Fibroblast of lung (primary cell): ENCODE measurements at regions not wholly inside any gene's neighbourhood (a gene's known extent, or its start where the extent isn't known, plus 50 kb on each side); places are given as distances from the start of the nearest gene placed in this dataset.

Experiments
- DNase-seq, 2 donors: peaks; one replicate each; pipeline versions ENCODE4 v3.0.0 to v3.0.0-alpha.2; 2010; ENCODE audit warnings: low read depth in 2 of 2
- H2AFZ ChIP-seq: 2 replicates; pipeline ENCODE4 v1.5.1; 2012; ENCODE audit warnings: low read length, control low read depth, inconsistent platforms
- H3K27ac ChIP-seq: 2 replicates; pipeline ENCODE4 v1.5.1; 2011; ENCODE audit warnings: low read length, control low read depth; ENCODE audit not compliant: insufficient read depth
- H3K27me3 ChIP-seq: 2 replicates; pipeline ENCODE4 v1.5.1; 2011; ENCODE audit warnings: mild to moderate bottlenecking, low read length; ENCODE audit not compliant: control insufficient read depth, insufficient read depth
- H3K36me3 ChIP-seq: 2 replicates; pipeline ENCODE4 v1.5.1; 2011; ENCODE audit warnings: low read length; ENCODE audit not compliant: control insufficient read depth, insufficient read depth
- H3K4me1 ChIP-seq: 2 replicates; pipeline ENCODE4 v1.5.1; 2011; ENCODE audit warnings: low read length; ENCODE audit not compliant: control insufficient read depth, insufficient read depth; ENCODE audit errors: extremely low read depth
- H3K4me2 ChIP-seq: 2 replicates; pipeline ENCODE4 v1.5.1; 2011; ENCODE audit warnings: low read length, control low read depth; ENCODE audit not compliant: insufficient read depth; ENCODE audit errors: extremely low read depth
- H3K4me3 ChIP-seq, 4 experiments: fragments of 200-600 bp in 1 of 4; sonication (generic) in 1 of 4; replicated peaks in 1 of 4; 2 replicates each; pipeline ENCODE4 v1.5.1; 2011 to 2016; ENCODE audit warnings: low read length in 4 of 4, low read depth in 3 of 4, mild to moderate bottlenecking in 3 of 4, control low read depth in 2 of 4, inconsistent platforms in 1 of 4, mixed read lengths in 1 of 4; ENCODE audit not compliant: insufficient read depth in 1 of 4; ENCODE audit errors: control extremely low read depth in 1 of 4
- H3K79me2 ChIP-seq: 2 replicates; pipeline ENCODE4 v1.5.1; 2012; ENCODE audit warnings: mild to moderate bottlenecking, low read length, inconsistent platforms; ENCODE audit not compliant: control insufficient read depth, insufficient read depth
- H3K9ac ChIP-seq: 2 replicates; pipeline ENCODE4 v1.5.1; 2011; ENCODE audit warnings: mild to moderate bottlenecking, low read length, control low read depth; ENCODE audit not compliant: insufficient read depth
- H3K9me3 ChIP-seq: 2 replicates; pipeline ENCODE4 v1.5.1; 2012; ENCODE audit warnings: low read depth, low read length; ENCODE audit not compliant: control insufficient read depth, insufficient read depth
- H4K20me1 ChIP-seq: 2 replicates; pipeline ENCODE4 v1.5.1; 2011; ENCODE audit warnings: low read length; ENCODE audit not compliant: control insufficient read depth, insufficient read depth; ENCODE audit errors: extremely low read depth
- EZH2 ChIP-seq: IDR thresholded peaks from 2 replicates; pipeline ENCODE4 v1.5.1; 2012; ENCODE audit warnings: low read length, control low read depth, mild to moderate bottlenecking; ENCODE audit errors: missing control alignments
- TF ChIP-seq, protein P1 (sequence below), 2 donors: IDR thresholded peaks in 1 of 2; conservative IDR thresholded peaks in 1 of 2; 1 replicate in 1 of 2; 2 replicates in 1 of 2; pipeline ENCODE4 v1.5.1; 2011 to 2012; ENCODE audit warnings: low read length in 2 of 2, control low read depth in 1 of 2, inconsistent platforms in 1 of 2, low read depth in 1 of 2, mild to moderate bottlenecking in 1 of 2

DNA sequence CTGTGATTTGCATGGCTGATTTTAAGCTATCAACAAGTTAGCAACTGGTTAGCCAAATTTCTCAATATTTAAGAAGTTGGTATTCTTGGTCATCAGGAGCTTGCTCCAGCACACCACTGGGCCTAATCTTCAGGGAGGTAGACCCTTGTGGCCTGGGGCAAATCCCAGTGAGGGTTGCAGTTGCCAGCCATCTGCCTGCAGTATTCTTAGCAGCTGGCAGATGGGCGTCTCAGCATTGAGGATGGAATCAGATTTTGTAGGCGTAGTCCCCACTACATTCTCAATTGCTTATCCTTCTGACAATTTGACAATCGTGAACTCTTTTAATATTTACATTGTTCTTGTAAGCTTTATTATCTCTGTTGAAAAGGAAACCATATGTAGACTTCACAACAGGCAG lies 1266.2 kb downstream of the SLITRK5 start:
- DNase-seq: no peak
- TF ChIP-seq EZH2: no peak
- TF ChIP-seq, protein P1, sequence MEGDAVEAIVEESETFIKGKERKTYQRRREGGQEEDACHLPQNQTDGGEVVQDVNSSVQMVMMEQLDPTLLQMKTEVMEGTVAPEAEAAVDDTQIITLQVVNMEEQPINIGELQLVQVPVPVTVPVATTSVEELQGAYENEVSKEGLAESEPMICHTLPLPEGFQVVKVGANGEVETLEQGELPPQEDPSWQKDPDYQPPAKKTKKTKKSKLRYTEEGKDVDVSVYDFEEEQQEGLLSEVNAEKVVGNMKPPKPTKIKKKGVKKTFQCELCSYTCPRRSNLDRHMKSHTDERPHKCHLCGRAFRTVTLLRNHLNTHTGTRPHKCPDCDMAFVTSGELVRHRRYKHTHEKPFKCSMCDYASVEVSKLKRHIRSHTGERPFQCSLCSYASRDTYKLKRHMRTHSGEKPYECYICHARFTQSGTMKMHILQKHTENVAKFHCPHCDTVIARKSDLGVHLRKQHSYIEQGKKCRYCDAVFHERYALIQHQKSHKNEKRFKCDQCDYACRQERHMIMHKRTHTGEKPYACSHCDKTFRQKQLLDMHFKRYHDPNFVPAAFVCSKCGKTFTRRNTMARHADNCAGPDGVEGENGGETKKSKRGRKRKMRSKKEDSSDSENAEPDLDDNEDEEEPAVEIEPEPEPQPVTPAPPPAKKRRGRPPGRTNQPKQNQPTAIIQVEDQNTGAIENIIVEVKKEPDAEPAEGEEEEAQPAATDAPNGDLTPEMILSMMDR (conservative IDR thresholded peaks at IDR 0.05 in 1 of 2, IDR thresholded peaks at IDR 0.05 in 1 of 2; ENCODE audit: low read depth in 1 of 2, low read length in 2 of 2): no peak

DNA sequence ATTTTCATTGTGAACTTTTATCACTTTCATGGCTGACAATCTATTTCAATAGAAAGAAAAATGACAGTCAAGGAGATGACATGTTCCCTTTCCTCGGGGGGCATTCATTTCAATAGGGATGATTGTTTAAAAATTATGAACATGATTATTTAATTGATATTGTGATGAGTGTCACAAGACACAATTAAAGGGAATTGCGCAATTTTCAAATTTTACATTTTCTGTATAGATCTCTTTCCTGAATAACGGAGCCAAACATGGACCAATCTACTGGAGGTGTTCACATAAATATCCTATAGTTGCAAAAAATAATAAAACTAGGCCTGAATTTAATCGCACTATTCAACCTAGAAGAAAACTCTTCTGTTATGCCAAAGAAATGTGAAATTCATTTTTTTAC lies 1274.6 kb downstream of the SLITRK5 start:
- H3K4me1 ChIP-seq: no peaks in the 10 kb centered on the region
- H4K20me1 ChIP-seq: no peaks in the 10 kb centered on the region
- H3K36me3 ChIP-seq: no peaks in the 10 kb centered on the region
- H3K27me3 ChIP-seq: no peaks in the 10 kb centered on the region
- no peaks in the 10 kb centered on the region for H3K9me3 ChIP-seq
- H3K4me3 ChIP-seq: no peak overlapping the region
- H3K27ac ChIP-seq: no peak overlapping the region
- TF ChIP-seq EZH2: no peak
- TF ChIP-seq, protein P1 (conservative IDR thresholded peaks at IDR 0.05 in 1 of 2, IDR thresholded peaks at IDR 0.05 in 1 of 2; ENCODE audit: low read depth in 1 of 2, low read length in 2 of 2): no peak
- DNase-seq: no peak
- H2AFZ ChIP-seq: no peak overlapping the region
- H3K9ac ChIP-seq: no peak overlapping the region
- no peaks in the 10 kb centered on the region for H3K79me2 ChIP-seq
- no peak overlapping the region for H3K4me2 ChIP-seq

More for the DNA sequence above, 1266.2 kb downstream of the SLITRK5 start:
- H2AFZ ChIP-seq: no peak overlapping the region
- H3K27me3 ChIP-seq: no peaks in the 10 kb centered on the region
- no peaks in the 10 kb centered on the region for H3K79me2 ChIP-seq
- H3K36me3 ChIP-seq: no peaks in the 10 kb centered on the region
- H3K4me1 ChIP-seq: no peaks in the 10 kb centered on the region
- no peak overlapping the region for H3K27ac ChIP-seq
- no peak overlapping the region for H3K4me2 ChIP-seq
- no peaks in the 10 kb centered on the region for H4K20me1 ChIP-seq
- H3K4me3 ChIP-seq: no peak overlapping the region
- no peak overlapping the region for H3K9ac ChIP-seq
- no peaks in the 10 kb centered on the region for H3K9me3 ChIP-seq

DNA sequence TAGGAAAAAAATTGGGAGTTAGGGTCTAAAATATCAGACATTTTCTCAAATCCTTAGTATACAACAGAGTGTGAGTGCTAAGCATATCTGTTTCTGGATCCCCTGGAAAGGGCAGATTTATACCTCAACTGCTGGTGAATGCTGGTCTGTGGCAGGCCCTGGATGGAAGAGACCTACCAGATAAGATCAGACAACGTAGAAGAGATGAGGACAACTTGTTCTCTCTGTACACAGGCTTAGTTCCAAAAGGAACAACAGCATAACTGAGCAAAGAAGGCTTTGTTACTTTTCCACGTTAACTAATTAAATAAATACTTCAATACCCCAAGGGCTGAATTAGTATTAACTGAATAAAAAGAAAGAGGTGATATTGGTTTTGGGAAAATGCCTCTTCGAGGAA lies 1277.3 kb downstream of the SLITRK5 start:
- no peak overlapping the region for H3K4me2 ChIP-seq
- TF ChIP-seq EZH2: no peak
- TF ChIP-seq, protein P1 (conservative IDR thresholded peaks at IDR 0.05 in 1 of 2, IDR thresholded peaks at IDR 0.05 in 1 of 2; ENCODE audit: low read depth in 1 of 2, low read length in 2 of 2): no peak
- no peaks in the 10 kb centered on the region for H3K27me3 ChIP-seq
- H3K4me3 ChIP-seq: no peak overlapping the region
- H3K9ac ChIP-seq: no peak overlapping the region
- H4K20me1 ChIP-seq: no peaks in the 10 kb centered on the region
- no peaks in the 10 kb centered on the region for H3K79me2 ChIP-seq
- H3K27ac ChIP-seq: no peak overlapping the region
- no peak overlapping the region for H2AFZ ChIP-seq
- no peaks in the 10 kb centered on the region for H3K4me1 ChIP-seq
- DNase-seq: no peak
- no peaks in the 10 kb centered on the region for H3K36me3 ChIP-seq
- no peaks in the 10 kb centered on the region for H3K9me3 ChIP-seq
